ENCODE measurements at regions not wholly inside any gene's neighbourhood (a gene's known extent, or its start where the extent isn't known, plus 50 kb on each side); places are given as distances from the start of the nearest gene placed in this dataset.

- peaks cover 5% of the 10 kb centered on the region for H3K4me1 Mint-ChIP-seq
- H3K9me3 Mint-ChIP-seq, result peaks cover 13% of the 10 kb centered on the region
- no peaks in the 10 kb centered on the region for H3K27me3 Mint-ChIP-seq
- H3K27ac Mint-ChIP-seq, result no peak overlapping the region
- no peak for ATAC-seq
- peak overlapping the region; percentile 15 for H3K4me3 Mint-ChIP-seq
- no peaks in the 10 kb centered on the region for H3K36me3 Mint-ChIP-seq
Observed at GRCh38 chr10:124229989-124230634, 136.7 kb upstream of the CHST15 start.

DNA sequence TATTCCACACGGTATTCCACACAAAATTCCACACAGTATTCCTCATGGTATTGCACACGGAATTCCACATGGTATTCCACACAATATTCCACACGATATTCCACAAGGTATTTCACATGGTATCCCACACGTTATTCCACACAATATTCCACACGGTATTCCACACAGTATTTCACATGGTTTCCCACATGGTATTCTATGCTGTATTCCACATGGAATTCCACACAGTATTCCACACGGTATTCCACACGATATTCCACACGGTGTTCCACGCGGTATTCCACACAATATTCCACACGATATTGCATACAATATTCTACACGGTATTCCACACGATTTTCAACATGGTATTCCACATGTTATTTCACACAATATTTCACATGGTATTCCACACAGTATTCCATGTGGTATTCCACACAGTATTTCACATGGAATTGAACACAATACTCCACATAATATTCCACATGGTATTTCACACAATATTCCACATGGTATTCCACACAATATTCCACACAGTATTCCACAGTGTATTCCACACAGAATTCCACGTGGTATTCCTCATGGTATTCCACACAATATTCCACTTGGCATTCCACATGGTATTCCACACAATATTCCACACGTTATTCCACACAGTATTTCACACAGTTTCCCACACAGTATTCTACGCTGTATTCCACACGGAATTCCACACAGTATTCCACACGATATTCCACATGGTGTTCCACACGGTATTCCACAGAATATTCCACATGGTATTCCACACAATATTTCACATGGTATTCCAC lies 136.0 kb upstream of the CHST15 start:
- peaks cover 5% of the 10 kb centered on the region for H3K4me1 Mint-ChIP-seq
- peaks cover 13% of the 10 kb centered on the region for H3K9me3 Mint-ChIP-seq
- no peaks in the 10 kb centered on the region for H3K36me3 Mint-ChIP-seq
- no peaks in the 10 kb centered on the region for H3K27me3 Mint-ChIP-seq
- H3K4me3 Mint-ChIP-seq, result no peak overlapping the region
- ATAC-seq, result no peak
- no peak overlapping the region for H3K27ac Mint-ChIP-seq

DNA sequence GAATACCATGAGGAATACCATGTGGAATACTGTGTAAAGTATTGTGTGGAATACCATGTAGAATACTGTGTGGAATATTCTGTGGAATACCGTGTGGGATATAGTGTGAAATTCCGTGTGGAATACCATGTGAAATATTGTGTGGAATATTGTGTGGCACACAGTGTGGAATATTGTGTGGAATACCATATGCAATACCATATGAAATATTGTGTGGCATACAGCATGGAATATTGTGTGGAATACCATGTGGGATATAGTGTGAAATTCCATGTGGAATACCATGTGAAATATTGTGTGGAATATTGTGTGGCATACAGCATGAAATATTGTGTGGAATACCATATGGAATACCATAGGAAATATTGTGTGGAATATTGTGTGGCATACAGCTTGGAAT lies 135.1 kb upstream of the CHST15 start:
- H3K27ac Mint-ChIP-seq, result no peak overlapping the region
- H3K4me1 Mint-ChIP-seq, result peaks cover 6% of the 10 kb centered on the region
- no peak overlapping the region for H3K4me3 Mint-ChIP-seq
- ATAC-seq, result no peak
- peaks cover 13% of the 10 kb centered on the region for H3K9me3 Mint-ChIP-seq
- H3K27me3 Mint-ChIP-seq, result no peaks in the 10 kb centered on the region
- H3K36me3 Mint-ChIP-seq, result no peaks in the 10 kb centered on the region

GRCh38 chr10:124227988-124228387 lies 134.6 kb upstream of the CHST15 start:
- H3K9me3 Mint-ChIP-seq, result peaks cover 13% of the 10 kb centered on the region
- no peak for ATAC-seq
- H3K4me1 Mint-ChIP-seq, result peaks cover 11% of the 10 kb centered on the region
- H3K36me3 Mint-ChIP-seq, result no peaks in the 10 kb centered on the region
- no peak overlapping the region for H3K4me3 Mint-ChIP-seq
- H3K27me3 Mint-ChIP-seq, result no peaks in the 10 kb centered on the region
- no peak overlapping the region for H3K27ac Mint-ChIP-seq

DNA sequence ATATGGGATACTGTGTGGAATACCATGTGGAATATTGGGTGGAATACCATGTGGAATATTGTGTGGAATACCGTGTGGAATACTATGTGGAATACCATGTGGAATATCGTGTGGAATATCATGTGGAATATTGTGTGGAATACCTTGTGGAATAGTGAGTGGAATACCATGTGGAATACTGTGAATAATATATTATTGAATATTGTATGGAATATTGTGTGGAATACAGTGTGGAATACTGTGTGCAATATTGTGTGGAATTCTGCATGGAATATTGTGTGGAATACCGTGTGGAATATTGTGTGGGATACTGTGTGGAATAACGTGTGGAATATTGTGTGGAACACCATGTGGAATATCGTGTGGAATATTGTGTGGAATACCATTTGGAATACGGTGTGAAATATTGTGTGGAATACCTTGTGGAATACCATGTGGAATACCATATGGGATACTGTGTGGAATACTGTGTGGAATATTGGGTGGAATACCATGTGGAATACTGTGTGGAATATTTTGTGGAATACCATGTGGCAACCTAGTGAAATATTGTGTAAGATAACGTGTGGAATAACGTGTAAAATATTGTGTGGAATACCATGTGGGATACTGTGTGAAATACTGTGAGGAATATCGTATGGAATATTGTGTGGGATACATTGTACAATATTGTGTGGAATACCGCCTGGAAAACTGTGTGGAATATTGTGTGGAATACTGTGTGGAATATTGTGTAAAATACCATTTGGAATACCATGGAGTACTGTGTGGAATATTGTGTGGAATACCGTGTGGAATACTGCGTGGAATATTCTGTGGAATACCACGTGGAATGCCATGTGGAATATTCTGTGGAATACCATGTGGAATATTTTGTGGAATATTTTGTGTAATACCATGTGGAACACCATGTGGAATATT lies 133.9 kb upstream of the CHST15 start:
- peaks cover 18% of the 10 kb centered on the region for H3K4me1 Mint-ChIP-seq
- no peaks in the 10 kb centered on the region for H3K36me3 Mint-ChIP-seq
- H3K27ac Mint-ChIP-seq, result no peak overlapping the region
- peaks cover 13% of the 10 kb centered on the region for H3K9me3 Mint-ChIP-seq
- no peak for ATAC-seq
- no peaks in the 10 kb centered on the region for H3K27me3 Mint-ChIP-seq
- no peak overlapping the region for H3K4me3 Mint-ChIP-seq

- no peaks in the 10 kb centered on the region for H3K27me3 Mint-ChIP-seq
- peaks cover 26% of the 10 kb centered on the region for H3K4me1 Mint-ChIP-seq
- H3K36me3 Mint-ChIP-seq, result no peaks in the 10 kb centered on the region
- no peak for ATAC-seq
- H3K4me3 Mint-ChIP-seq, result peak overlapping the region; percentile 57
- peak overlapping the region; percentile 11 for H3K27ac Mint-ChIP-seq
- H3K9me3 Mint-ChIP-seq, result peaks cover 13% of the 10 kb centered on the region
Observed at GRCh38 chr10:124226271-124227054, 133.1 kb upstream of the CHST15 start.

- no peaks in the 10 kb centered on the region for H3K36me3 Mint-ChIP-seq
- peak; percentile 68 for ATAC-seq
- H3K4me3 Mint-ChIP-seq, result peak overlapping the region; percentile 57
- H3K4me1 Mint-ChIP-seq, result peaks cover 34% of the 10 kb centered on the region
- H3K27me3 Mint-ChIP-seq, result no peaks in the 10 kb centered on the region
- H3K9me3 Mint-ChIP-seq, result peaks cover 13% of the 10 kb centered on the region
- H3K27ac Mint-ChIP-seq, result peak overlapping the region; percentile 11
Observed at GRCh38 chr10:124225467-124226270, 132.3 kb upstream of the CHST15 start.

- Mint-ChIP-seq H3K9me3 (peaks cover 13% of the 10 kb centered on the region), H3K4me1 (peaks cover 40% of the 10 kb centered on the region), H3K27me3 (no peaks in the 10 kb centered on the region), H3K36me3 (no peaks in the 10 kb centered on the region), H3K4me3 (no peak overlapping the region), H3K27ac (no peak overlapping the region)
- ATAC-seq, result no peak
Observed at GRCh38 chr10:124225029-124225466, 131.7 kb upstream of the CHST15 start.

- no peaks in the 10 kb centered on the region for H3K27me3 Mint-ChIP-seq
Observed at GRCh38 chr10:124224331-124225028, 131.1 kb upstream of the CHST15 start.

DNA sequence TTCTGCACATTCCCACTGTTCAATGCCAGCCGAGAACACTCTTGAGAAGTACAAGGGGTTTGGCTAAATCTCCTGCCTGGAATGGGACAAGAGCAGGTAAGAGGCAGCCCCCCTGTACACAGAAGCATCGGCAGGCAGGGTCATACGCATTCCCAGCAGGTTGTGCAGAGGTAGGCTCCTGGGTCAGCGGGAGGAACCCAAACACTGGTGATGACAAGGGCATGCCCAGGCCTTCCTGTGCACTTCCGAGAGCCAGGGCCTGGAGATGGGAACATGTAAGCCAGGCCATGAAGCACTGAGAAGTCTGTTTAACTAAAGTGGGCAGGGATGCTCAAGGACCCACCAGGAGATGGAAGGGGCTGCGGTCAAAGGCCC lies 130.3 kb upstream of the CHST15 start:
- H3K27ac Mint-ChIP-seq, result no peak overlapping the region
- H3K9me3 Mint-ChIP-seq, result peaks cover 10% of the 10 kb centered on the region

More at GRCh38 chr10:124224331-124225028, 131.1 kb upstream of the CHST15 start:
- no peaks in the 10 kb centered on the region for H3K36me3 Mint-ChIP-seq
- H3K4me3 Mint-ChIP-seq, result no peak overlapping the region
- no peak for ATAC-seq
- peaks cover 41% of the 10 kb centered on the region for H3K4me1 Mint-ChIP-seq
- H3K9me3 Mint-ChIP-seq, result peaks cover 10% of the 10 kb centered on the region
- no peak overlapping the region for H3K27ac Mint-ChIP-seq

DNA sequence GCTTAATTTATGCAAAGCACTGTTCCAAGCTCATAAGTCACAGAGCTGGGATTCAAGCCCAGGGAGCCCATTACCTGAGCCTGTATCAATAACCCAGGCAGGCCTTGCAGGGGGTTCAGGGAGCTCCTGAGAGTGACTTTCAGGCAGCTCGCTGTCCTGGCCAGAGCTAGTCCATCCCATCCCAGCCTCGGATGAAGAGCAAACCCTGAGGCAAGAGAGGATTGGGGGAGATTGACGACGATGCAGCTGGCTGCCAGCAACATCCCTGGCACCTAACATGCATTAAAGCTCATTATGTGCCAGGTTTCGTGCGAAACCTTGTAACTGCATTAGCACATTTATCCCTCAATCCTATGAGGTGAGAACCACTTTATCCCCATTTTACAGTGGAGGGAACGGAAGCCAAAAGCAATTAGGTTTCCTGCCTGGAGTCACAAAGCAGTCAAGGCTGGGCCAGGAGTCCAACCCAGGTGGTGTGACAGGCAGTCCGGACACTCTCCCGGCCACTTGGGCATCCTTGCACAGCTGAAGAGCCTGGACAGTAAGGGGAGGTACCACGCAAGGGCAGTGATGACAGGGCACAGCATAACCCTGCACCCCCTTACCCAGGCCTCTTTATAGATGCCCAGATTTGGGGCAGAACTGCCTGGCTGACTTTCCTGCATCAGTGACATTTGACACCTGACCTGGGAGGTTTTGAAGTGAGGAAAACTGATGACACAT lies 129.8 kb upstream of the CHST15 start:
- Mint-ChIP-seq H3K36me3 (no peaks in the 10 kb centered on the region), H3K27me3 (no peaks in the 10 kb centered on the region), H3K27ac (no peak overlapping the region), H3K4me1 (peaks cover 41% of the 10 kb centered on the region), H3K4me3 (no peak overlapping the region), H3K9me3 (peaks cover 10% of the 10 kb centered on the region)
- ATAC-seq, result no peak

More for the DNA sequence above, 130.3 kb upstream of the CHST15 start:
- Mint-ChIP-seq H3K4me1 (peaks cover 41% of the 10 kb centered on the region), H3K27me3 (no peaks in the 10 kb centered on the region), H3K36me3 (no peaks in the 10 kb centered on the region), H3K4me3 (no peak overlapping the region)
- no peak for ATAC-seq

DNA sequence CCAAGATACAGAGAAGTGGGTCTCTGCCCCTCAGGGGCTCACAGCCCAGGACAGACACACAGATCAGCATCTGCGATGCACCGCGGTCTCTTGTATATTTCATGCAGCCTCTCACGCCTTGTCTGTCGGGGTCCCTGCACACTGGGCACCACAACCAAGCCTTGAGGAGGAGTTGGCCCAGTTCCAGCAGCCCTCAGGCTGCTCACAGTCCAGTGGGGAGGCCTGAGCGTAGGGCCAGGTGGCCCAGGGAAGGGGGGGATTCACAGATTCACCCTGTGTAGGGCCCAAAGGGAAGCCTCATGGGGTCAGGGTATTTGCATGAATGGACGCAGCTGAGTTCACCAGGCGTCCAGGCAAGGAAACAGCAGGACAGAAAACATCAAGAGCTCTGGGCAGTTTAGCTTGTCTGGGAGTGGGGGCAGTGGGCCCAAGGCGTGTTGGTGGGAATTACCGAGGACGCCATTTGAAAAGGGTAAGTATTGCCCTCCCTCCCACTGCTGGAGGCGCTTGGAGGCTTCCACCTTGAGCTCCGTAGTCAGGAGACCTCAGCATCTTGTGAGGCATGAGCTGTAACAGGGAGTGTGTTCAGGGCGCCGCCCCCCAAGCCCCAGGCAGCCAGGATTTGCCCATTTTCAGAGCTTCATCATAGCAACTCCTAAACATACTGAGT lies 129.1 kb upstream of the CHST15 start:
- peak; percentile 22 for ATAC-seq
- Mint-ChIP-seq H3K4me1 (peaks cover 41% of the 10 kb centered on the region), H3K27ac (peak overlapping the region; percentile 72), H3K27me3 (no peaks in the 10 kb centered on the region), H3K36me3 (no peaks in the 10 kb centered on the region), H3K9me3 (peaks cover 9% of the 10 kb centered on the region), H3K4me3 (peak overlapping the region; percentile 69)

All from stimulated activated memory B cell treated with anti-CD40 and anti-IgM and Interleukin-4, amounts not matched to agents 10 μg/mL and 1 μg/mL and 100 μg/mL, for 72 hours (primary cell).